ENCODE measurements at regions not wholly inside any gene's neighbourhood (a gene's known extent, or its start where the extent isn't known, plus 50 kb on each side); places are given as distances from the start of the nearest gene placed in this dataset.
"Not testable (repeated sequence)": the region's sequence is repeated elsewhere in the genome, so short reads cannot be mapped to it uniquely, and the experiment has no call there.

DNA sequence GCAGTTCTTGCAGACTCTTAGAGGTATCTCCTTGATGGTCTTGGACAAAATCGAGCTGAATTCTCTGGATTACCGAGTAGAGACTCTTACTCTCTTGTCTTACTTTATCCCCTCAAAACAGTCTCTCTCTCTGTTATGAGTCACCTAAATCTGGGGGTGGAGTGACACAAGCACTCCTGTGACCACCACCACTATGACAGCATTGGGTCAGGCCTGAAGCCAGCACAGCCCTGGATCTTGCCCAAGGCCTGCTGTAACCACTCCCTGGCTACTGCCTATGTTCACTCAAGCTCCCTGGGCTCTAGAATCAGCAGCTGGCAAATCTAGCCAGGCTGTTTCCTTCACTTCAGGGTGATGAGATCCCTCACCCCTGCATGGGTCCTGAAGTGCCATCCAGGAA is 662.5 kb downstream of the LUZP2 start:
- no peak for DNase-seq

DNA sequence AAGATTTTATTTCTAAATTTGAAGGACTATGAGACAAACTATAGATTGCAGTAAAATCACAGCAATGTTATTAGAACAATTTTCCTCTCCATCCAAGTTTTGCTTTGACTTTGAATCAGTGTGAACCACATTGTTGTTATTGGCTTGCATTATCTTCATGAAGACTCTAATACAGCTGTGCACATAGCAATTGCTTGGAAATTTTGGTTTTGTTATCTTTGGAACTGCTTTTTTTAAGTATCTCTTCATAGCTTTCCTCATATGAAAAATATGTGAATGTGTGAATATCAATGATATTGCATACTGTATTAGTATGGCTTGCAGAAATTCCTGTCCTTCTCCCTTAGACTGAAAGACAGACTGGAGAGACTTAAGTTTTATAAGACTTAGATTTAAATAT is 666.6 kb downstream of the LUZP2 start:
- no peak for DNase-seq

DNA sequence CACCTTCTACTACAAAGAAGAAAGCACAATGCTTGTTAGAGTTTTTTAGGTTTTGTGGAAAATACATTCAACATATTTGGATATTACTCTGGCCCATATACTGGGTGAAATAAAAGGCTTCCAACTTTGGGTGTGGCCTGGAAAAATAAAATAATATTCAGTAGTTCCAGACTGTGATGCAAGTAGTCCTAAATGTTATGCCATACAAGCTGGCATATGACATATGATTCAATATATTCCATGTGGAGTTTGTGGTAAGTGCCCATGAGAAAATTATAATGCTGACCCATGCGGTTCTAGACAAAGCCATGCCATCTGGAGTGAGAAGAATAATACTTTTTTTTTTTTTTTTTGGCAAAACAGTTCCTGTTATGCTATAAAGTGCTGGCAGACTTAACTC is 683.3 kb downstream of the LUZP2 start:
- no peak for DNase-seq

DNA sequence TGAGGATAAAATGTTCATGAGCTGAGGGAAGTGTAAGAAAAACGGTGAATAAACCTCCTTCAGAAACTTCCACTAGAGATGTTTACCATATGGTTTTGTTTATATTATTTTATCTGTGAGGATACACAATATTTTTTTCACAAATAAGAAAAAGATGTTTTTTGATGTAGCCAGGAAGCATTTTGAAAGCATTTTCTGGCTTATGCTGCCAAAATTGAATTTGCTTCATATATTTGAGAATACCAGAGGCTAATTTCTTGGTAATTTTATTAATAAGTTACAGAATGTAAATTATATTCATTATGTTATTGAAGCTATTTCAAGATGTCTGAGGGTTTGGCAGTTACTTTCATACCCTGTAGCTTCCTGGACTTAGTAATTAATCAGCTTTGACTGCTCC is 686.6 kb downstream of the LUZP2 start:
- DNase-seq = no peak

DNA sequence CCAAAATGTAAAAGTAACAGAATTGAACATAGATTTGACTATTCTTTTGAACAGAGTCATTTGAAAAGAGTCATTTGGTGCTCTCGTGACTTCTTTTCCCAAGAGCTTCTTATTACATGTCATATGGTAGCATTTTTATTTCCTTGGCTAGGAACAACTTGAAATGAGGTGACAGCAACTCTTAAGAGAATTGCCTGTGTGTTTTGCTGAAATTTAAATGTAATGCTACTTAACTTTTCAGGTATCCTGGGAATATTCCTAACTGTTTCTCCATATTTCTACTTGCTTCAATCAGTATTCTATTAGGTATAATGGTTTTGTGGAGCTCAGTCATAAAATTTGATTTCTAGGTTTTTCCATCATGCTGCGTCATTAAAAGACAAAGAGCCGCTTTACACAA is 700.7 kb downstream of the LUZP2 start:
- DNase-seq = no peak

DNA sequence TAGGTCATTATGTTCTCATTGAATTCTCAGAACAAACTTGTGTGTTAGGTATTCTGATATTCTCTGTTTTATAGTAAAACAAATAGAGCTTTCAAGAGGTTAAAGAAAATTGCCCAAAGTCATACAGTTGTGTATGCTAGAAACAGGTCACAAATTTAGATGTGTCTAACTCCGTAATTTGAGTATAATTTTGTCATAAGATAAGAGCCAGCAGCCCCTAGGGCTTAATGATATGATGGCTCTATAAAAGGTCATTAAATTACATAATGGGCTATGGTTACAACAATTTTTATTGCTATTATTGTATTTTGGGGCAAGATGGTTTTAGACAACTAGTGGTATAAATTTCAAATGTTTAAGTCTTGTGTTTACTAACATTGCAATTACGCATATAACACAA is 701.9 kb downstream of the LUZP2 start:
- no peak for DNase-seq

DNA sequence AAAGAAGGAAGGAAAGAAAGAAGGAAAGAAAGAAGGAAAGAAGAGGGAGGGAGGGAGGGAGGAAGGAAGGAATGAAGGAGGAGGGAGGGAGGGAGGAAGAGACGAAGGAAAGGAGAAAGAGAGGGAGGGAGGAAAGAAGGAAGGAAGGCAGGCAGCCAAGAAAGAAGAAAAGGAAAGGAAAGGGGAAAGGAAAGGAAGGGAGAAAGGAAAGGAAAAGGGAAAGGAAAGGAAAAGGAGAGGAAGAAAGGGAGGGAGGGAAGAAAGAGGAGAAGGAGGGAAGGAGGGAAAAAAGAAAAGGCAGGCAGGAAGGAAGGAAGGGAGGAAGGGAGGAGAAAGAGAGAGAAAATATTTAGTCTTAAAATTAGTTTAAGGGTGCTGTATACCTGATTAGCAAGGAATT is 704.1 kb downstream of the LUZP2 start:
- no peak for DNase-seq

DNA sequence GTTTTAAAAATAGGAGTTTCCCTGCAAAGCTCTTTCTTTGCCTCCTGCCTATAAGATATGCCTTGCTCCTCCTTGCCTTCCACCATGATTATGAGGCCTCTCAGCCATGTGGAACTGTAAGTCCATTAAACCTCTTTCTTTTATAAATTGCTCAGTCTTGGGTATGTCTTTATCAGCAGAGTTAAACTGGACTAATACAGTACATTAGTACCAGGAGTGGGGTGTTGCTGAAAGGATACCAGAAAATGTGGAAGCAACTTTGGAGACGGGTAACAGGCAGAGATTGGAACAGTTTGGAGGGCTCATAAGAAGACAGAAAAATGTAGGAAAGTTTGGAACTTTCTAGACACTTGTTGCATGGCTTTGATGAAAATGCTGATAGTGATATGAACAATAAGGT is 709.9 kb downstream of the LUZP2 start:
- no peak for DNase-seq

DNA sequence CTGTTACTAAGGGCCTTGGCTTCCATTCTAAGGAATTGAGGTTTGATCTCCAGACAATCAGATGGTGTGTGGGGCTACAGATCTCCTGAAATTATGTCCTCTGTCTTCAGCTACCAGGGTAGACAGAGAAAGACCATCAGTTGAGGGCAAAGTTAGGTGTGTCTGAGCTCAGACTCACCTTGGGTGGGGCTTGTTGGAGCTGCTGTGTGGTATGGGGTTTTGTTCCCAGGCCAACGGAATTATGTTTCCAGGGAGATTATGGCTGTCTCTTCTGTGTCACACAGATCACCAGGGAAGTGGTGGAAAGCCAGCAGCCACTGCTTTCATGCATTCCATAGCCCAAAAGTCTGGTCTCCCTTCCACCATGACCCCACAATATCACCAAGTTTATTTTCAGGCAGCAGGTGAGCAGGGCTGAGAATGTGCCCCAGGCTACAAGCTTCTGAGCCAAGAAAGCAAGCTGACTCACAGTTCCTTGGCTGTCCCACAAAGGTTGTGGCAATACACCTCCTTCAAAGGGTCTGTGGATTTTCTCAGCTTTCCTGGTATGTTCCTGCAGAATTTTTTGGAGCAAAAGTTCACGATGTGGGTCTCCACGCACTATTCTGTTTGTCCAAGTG is 714.9 kb downstream of the LUZP2 start:
- no peak for DNase-seq

DNA sequence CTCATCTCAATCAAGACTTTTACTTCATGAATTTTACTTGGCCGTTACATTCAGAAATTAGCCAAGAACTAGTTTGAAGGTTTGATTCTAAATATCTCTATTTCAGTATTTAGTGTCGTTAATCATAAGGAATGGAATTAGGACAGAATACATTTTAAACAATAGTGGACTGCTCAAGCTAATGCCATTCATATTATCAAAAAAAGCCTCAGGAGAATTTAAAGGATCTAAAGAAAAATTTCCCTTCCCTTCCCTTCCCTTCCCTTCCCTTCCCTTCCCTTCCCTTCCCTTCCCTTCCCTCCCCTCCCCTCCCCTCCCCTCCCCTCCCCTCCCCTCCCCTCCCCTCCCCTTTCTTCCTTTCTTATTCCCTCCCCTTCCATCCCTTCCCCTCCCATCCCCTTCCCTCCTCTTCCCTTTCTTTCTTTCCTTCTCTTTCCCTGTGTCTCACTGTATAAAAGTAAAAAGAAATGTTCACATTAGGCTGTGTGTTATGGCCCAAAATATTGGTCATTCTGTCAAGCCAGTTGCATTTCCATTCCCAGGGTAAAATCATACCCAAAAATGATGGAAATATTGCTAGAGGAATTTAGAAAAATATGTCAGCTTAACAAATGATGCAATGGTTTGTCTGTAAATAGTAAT is 717.8 kb downstream of the LUZP2 start:
- no peak for DNase-seq

DNA sequence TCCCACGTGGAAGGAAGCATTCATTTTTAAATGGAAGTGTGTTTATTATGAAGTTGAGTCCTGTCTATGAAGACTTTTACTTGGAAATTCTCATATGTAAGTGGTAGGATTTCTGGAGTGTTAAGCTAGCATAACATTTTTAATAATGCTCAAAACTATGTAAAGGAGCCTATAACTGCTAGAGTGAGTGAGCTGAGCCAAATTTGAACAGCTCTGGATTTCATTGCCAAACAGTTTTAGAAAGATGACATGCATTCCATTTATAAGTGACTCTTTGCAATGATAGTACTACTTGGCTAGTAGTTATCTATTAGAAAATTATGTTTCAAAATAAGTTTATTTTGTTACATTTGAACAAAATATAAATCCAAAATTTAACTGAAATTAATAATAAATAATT is 721.2 kb downstream of the LUZP2 start:
- no peak for DNase-seq

DNA sequence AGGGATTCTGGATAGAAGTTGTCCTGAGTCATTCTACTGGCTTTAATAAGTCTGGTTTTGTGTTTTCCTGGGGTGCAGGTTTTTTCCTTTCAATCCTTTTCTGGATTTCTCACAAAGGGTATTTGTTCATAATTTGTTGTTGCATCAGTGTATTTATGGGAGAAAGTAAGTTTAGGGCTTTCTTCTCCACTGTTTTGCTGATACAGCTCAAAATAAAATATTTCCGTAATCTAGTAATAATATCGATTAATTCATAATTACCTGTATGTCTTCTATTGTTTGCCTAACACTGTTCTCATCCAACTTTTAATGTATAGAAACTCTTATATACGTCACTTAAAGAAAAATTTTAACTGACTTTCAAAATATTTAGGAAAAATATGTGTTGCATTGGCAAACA is 728.2 kb downstream of the LUZP2 start:
- no peak for DNase-seq

DNA sequence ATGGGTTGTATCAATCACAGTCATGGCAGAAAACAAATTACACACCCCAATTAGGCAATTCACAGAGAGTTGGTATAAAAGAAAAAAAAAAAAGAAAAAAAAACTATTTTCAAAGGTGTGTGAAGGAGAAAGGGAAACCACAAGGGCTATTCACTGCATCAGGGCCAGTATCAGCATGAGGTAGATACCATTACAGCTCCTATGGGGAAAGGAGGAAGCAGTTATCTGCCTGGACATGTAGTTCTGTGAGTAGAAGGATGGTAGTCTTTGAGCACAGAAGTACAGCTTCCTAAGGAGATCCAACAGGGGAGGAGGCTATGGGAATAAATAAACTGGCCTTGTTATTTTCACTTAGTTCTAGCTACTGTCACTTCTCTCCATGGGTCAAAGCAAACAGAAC is 746.1 kb downstream of the LUZP2 start:
- no peak for DNase-seq

DNA sequence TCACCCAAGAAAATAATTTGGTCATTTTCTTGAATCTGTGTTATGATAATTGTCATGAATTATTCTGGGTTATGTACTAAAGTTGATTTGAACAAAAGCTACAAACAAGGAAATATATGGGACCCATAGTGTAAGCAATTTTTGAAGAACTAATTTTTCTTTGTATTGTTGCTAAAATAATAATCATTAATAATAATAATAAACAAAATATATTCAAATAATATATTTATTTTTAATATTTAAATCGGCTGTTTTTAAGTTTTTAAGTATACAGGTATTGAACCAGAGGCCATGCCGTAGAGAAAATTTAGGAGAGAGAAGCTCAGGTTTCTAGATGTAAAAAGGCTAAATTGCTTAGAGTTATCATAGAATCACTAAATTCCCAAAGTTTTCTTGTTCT is 747.3 kb downstream of the LUZP2 start:
- DNase-seq = no peak

DNA sequence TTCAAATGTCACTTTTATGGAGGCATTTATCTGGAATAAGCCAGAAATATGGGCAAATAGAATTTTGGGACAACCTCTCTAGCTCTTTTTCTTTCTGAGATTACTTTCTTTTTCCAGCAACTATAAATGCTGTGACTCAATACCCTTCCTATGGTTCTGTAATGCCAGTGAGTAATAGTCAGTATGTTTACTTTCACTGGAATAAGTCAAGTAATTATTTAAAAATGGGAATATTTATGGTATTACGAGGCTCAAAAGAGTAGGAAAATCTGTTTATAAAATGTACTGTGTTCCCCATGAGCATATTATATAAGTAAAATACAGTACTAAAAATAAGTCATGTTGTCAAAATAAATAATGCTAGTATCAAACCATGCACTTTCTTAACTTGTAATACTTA is 750.5 kb downstream of the LUZP2 start:
- no peak for DNase-seq

DNA sequence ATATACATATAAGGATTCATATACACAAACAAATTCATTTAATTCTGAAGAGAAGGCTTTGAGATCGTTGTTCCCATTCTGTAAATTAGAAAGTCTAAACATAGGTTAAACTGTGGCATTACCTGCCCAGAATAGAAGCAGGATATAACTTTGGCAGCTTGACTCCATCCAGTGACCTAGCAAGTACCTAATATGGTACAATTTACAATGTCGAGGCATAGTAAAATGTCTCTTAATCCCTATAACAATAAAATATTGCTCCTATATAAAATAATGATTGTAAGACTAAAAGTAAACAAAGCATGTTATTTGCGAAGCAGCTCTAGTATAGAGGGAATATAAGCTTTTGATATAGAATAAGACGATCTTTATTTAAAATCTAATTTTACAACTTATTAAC is 756.0 kb downstream of the LUZP2 start:
- no peak for DNase-seq

DNA sequence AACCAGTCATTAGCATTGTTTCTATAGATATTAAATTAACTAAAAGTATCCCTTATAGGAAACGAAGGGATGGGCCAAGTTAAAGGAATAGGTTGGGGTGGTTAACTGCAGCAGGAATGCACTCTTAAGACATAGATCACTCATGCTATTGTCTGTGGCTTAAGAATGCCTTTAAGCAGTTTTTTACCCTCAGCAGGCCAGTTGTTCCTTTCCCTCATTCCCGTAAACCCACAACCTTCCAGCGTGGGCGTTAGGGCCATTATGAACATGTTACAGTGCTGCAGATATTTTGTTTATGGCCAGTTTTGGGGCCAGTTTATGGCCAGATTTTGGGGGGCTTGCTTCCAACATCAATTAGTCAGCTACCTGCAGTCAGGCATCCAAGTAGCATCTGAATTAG is 767.0 kb downstream of the LUZP2 start:
- DNase-seq = not testable (repeated sequence)

DNA sequence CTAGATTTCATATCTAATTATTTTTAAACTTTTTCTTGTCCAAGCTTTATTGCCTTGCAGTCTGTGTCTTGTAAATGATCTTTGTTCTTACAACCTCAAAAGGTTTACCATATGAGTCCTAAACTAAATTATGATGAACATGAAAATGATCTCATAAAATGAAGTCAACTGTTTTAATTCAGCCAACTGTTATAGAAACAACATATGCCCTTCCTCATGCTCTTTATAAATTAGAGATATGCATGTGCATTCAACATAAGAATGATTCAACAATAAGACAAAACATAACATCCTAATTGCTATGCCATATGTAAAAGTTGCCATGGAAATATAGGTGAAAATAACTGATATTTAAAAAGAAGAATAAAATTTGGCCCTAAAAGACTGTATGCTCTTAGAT is 774.4 kb downstream of the LUZP2 start:
- DNase-seq = no peak

DNA sequence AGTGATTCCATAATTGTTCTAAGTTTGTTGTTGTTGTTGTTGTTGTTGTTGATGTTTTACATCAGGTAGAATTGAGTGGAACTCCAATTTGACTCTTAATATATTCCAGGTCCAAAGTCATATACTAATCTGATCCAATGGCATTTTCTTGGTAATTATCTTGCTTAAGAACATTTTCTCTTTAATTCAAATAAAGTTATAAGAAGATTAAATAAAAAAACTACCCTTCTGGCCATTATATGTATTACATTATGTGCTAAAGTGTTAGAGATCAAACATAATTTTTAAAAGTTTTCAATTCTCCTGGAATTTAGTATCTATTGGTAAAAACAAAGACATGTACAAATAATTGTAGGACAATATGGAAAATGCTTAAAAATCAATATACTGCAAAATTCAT is 775.4 kb downstream of the LUZP2 start:
- DNase-seq = no peak

DNA sequence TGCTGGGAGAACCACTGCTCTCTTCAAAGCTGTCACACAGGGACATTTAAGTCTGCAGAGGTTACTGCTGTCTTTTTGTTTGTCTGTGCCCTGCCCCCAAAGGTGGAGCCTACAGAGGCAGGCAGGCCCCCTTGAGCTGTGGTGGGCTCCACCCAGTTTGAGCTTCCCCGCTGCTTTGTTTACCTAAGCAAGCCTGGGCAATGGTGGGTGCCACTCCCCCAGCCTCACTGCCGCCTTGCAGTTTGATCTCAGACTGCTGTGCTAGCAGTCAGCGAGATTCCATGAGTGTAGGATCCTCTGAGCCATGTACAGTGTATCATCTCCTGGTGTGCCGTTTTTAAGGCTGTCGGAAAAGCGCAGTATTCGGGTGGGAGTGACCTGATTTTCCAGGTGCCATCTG is 784.0 kb downstream of the LUZP2 start:
- DNase-seq = not testable (repeated sequence)

DNA sequence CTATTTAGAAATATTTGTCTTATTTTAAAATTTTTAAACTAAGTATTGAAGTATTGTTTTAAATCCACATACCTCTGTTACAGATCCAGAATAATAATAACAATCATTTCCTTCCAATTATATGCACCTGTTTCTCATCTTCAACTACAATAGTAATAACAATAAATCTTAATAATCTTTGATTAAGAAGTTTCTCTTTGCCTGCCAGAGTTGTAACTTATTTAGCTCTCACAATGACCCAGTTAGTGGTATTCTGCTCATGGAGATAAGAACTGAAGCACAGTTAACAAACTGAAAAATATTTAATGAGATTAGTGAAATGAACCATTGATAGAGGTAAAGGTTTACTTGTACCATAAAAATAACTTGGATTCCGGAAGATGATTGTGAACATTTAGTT is 796.3 kb downstream of the LUZP2 start:
- no peak for DNase-seq

DNA sequence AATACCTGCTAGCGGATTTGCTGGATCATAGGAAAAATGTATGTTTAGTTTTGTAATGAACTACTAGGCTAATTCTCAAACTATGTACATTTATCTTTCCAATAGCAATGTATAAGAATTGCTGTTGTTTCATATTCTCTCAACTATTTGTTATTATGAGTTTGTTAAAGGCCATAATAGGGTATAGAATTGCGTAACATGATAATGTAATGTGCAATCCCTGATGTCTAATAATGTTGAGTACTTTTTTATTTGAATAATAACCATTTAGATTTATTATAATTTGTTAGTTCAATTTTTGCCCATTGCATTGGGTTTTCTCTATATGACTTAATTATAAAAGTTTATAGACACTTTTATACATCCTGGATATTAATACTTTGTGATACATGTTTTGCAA is 801.6 kb downstream of the LUZP2 start:
- no peak for DNase-seq

DNA sequence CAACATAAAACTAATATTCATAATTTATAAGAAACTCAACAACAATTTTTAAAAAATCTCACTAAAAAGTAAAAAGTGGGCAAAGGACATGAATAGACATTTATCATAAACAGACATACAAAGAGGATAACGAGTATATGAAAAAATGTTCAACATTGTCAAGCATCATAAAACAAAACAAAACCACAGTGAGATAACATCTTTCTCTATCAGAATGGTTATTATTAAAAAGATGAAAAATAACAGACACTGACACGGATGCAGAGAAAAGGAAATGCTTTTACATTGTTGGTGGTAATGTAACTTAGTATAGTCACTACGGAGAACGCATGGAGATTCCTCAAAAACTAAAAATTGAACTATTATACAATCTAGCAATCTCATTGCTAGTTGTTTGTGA is 813.0 kb downstream of the LUZP2 start:
- no peak for DNase-seq

DNA sequence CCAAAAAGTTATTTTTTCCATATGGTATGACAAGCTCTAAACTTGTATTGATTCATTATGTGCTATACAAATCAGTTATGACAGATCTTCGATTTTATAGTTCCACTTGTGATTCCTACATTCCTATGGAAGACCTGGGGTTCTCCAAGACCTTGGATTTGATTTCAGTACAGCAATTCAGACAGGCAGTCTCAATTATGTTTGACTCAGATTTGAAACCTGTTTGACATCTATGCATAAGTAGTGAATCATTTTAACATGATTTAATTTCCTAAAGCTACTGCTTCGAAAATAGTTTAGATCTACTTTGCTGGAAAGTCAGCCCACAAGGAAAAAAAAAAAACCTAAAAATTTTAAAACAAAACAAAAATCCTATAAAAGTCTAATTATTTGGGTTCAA is 820.4 kb downstream of the LUZP2 start:
- no peak for DNase-seq

DNA sequence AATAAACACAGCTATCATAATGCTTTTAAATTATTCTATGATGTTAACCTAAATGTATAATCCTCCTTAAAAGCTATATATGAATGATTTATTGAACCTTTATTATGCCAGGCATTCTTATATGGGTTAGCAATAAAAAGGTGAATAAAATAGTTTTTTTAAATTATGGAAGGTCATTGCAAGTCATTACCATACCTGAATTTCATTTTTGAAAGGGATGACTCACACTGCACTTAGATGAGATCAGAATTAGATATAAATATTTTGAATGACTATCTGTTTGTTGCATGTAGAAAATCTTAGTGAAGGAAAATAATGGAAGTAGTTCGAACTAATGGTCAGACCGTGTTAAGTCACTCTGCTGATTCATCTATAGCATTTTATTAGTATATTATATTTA is 822.3 kb downstream of the LUZP2 start:
- DNase-seq = no peak

All from stimulated activated CD4-positive, alpha-beta T cell treated with anti-CD3 and anti-CD28 coated beads, Interleukin-2, amount 100 ng/mL, for 24 hours (primary cell).